HepG2 (cell line): ENCODE measurements at regions not wholly inside any gene's neighbourhood (a gene's known extent, or its start where the extent isn't known, plus 50 kb on each side); places are given as distances from the start of the nearest gene placed in this dataset.
A peak's percentile ranks its signal among the peaks of the same experiment; 100 is the strongest.

ENCODE experiments used
- ATAC-seq: fragments of 200-7000 bp; cut with Tn5 transposase; 3 replicates; pipeline ENCODE4 v1.9.1; 2020; ENCODE audit warnings: mild to moderate bottlenecking, moderate library complexity
- BruUV-seq: library from RNA; stranded (reverse); fragments of 400-500 nt; replicated peaks from 2 replicates; lab custom pipeline; 2021; lab: Mats Ljungman, UMichigan
- CTCF ChIA-PET: fragments of 300-600 bp; formaldehyde crosslinking; extraction: SDS; loops from one replicate; lab custom pipeline; 2021; ENCODE audit warnings: low total read pairs, inconsistent platforms, low intra/inter-chr PET ratio; lab: Yijun Ruan, JAX
- POLR2A ChIA-PET: fragments of 350-600 bp; sonication (Branson Sonifier 250); formaldehyde crosslinking; loops from one replicate; lab custom pipeline; 2020; ENCODE audit warnings: antibody characterized with exemption, inconsistent platforms; lab: Yijun Ruan, JAX
- DNase-seq: peaks from one replicate; pipeline ENCODE4 v3.0.0-alpha.2; 2015; ENCODE audit warnings: low spot score
- FAIRE-seq: peaks from 3 replicates; lab custom pipeline; 2011; peaks lifted over from hg19 to GRCh38; lab: Jason Lieb, UNC
- H2AFZ ChIP-seq: one replicate; pipeline ENCODE4 v1.6.1; 2011; ENCODE audit warnings: low read length, inconsistent platforms
- H3K27ac ChIP-seq: fragments of 300-600 bp; 3 replicates; pipeline ENCODE4 v1.8.0; 2011; ENCODE audit warnings: mixed run types, mild to moderate bottlenecking, mixed read lengths, low read length, inconsistent platforms; ENCODE audit not compliant: insufficient read depth; ENCODE audit errors: extremely low read length
- H3K27me3 ChIP-seq, 2 experiments: fragments of 200-600 bp in 1 of 2; 2 replicates in 1 of 2; 3 replicates in 1 of 2; pipeline versions ENCODE4 v1.6.0 to v1.8.0; 2011; ENCODE audit warnings: low read length in 2 of 2, mild to moderate bottlenecking in 2 of 2, moderate library complexity in 2 of 2, inconsistent platforms in 1 of 2; ENCODE audit not compliant: insufficient read depth in 2 of 2, control insufficient read depth in 1 of 2
- H3K36me3 ChIP-seq, 2 experiments: fragments of 200-600 bp in 1 of 2; replicated peaks in 1 of 2; 2 replicates in 1 of 2; 3 replicates in 1 of 2; pipeline versions ENCODE4 v1.5.1 to v1.8.0; 2011; ENCODE audit warnings: low read length in 2 of 2, inconsistent platforms in 1 of 2; ENCODE audit not compliant: insufficient read depth in 2 of 2, control insufficient read depth in 1 of 2
- H3K4me1 ChIP-seq: 2 replicates; pipeline ENCODE4 v1.5.1; 2012; ENCODE audit warnings: low read length, inconsistent platforms; ENCODE audit not compliant: insufficient read depth
- H3K4me2 ChIP-seq: 2 replicates; pipeline ENCODE4 v1.6.0; 2011; ENCODE audit warnings: low read depth, low read length, inconsistent platforms
- H3K4me3 ChIP-seq, 3 experiments: fragments of 200-600 bp in 1 of 3; sonication (generic), shearing (Covaris generic) in 1 of 3; replicated peaks in 1 of 3; 2 replicates each; pipeline ENCODE4 v1.5.1; 2011 to 2016; ENCODE audit warnings: low read length in 3 of 3, inconsistent platforms in 2 of 3, low read depth in 2 of 3, mild to moderate bottlenecking in 2 of 3, control low read depth in 1 of 3, mixed read lengths in 1 of 3; ENCODE audit not compliant: insufficient read depth in 1 of 3
- H3K79me2 ChIP-seq: one replicate; pipeline ENCODE4 v1.6.1; 2011; ENCODE audit warnings: low read length, inconsistent platforms; ENCODE audit not compliant: insufficient read depth
- H3K9ac ChIP-seq: 2 replicates; pipeline ENCODE4 v1.6.0; 2011; ENCODE audit warnings: mild to moderate bottlenecking, low read depth, low read length, inconsistent platforms; ENCODE audit not compliant: insufficient read depth
- H3K9me3 ChIP-seq: 2 replicates; pipeline ENCODE4 v1.5.1; 2012; ENCODE audit warnings: mild to moderate bottlenecking, low read length
- H4K20me1 ChIP-seq: 2 replicates; pipeline ENCODE4 v1.6.0; 2011; ENCODE audit warnings: inconsistent platforms, mild to moderate bottlenecking, low read length, moderate library complexity; ENCODE audit not compliant: insufficient read depth
- DNMT3B ChIP-seq: conservative IDR thresholded peaks from 2 replicates; pipeline ENCODE4 v1.6.1; 2016; ENCODE audit warnings: missing biosample characterization, control low read depth
- FOXP1 ChIP-seq, 2 experiments: fragments of 450-650 bp in 1 of 2; IDR thresholded peaks; 2 replicates each; pipeline ENCODE4 v1.6.1; 2017 to 2018; ENCODE audit warnings: antibody characterized with exemption in 1 of 2
- HNRNPLL ChIP-seq: fragments of 200-400 bp; formaldehyde crosslinking; IDR thresholded peaks from 2 replicates; pipeline ENCODE4 v1.6.1; 2017; ENCODE audit warnings: mild to moderate bottlenecking, low read depth, low read length; ENCODE audit not compliant: poor library complexity, severe bottlenecking
- KLF11 ChIP-seq: IDR thresholded peaks from 2 replicates; pipeline ENCODE4 v1.6.1; 2016; ENCODE audit warnings: missing compliant biosample characterization
- KMT2B ChIP-seq: IDR thresholded peaks from 2 replicates; pipeline ENCODE4 v1.6.1; 2016; ENCODE audit warnings: missing genetic modification reagents, missing compliant biosample characterization
- MED1 ChIP-seq: sonication (generic); formaldehyde crosslinking; IDR thresholded peaks from 2 replicates; pipeline ENCODE4 v1.4.0; 2020; ENCODE audit warnings: missing genetic modification reagents
- SCMH1 ChIP-seq: sonication (generic); formaldehyde crosslinking; IDR thresholded peaks from 2 replicates; pipeline ENCODE4 v1.9.0; 2021; ENCODE audit warnings: missing genetic modification reagents, mild to moderate bottlenecking, borderline replicate concordance
- ZFP90 ChIP-seq: sonication (generic); formaldehyde crosslinking; IDR thresholded peaks from 2 replicates; pipeline ENCODE4 v1.8.0; 2022; ENCODE audit warnings: missing genetic modification reagents, mild to moderate bottlenecking, inconsistent platforms, borderline replicate concordance
- ZMYM2 ChIP-seq: sonication (generic); formaldehyde crosslinking; IDR thresholded peaks from 2 replicates; pipeline ENCODE4 v1.8.0; 2022; ENCODE audit warnings: mild to moderate bottlenecking, missing genetic modification reagents
- ZNF10 ChIP-seq: sonication (generic); formaldehyde crosslinking; IDR thresholded peaks from 2 replicates; pipeline ENCODE4 v1.4.0; 2020; ENCODE audit warnings: mild to moderate bottlenecking, low read depth, missing genetic modification reagents, borderline replicate concordance
- ZNF33A ChIP-seq: sonication (generic); formaldehyde crosslinking; IDR thresholded peaks from 2 replicates; pipeline ENCODE4 v1.5.1; 2020; ENCODE audit warnings: missing genetic modification reagents, mild to moderate bottlenecking, moderate library complexity, borderline replicate concordance
- WGBS: methylation state at CpG from one replicate; pipeline ENCODE4 v1.1.6; 2017; ENCODE audit warnings: low lambda C conversion rate; 5-methylcytosine and 5-hydroxymethylcytosine counted together
- in situ Hi-C: cut with HindIII; loops from 2 replicates; pipeline ENCODE4 v1.10.0; 2017; ENCODE audit warnings: low pct_unique_long_range_greater_than_20kb; ENCODE audit not compliant: extremely low pct_ligation_motif_present
- intact Hi-C: fragments of 100-400 bp; cut with micrococcal nuclease; formaldehyde crosslinking; loops from one replicate; pipeline ENCODE4 v1.10.0; 2022; ENCODE audit not compliant: unreplicated experiment
- TF ChIP-seq, protein P1 (sequence below): sonication (generic); formaldehyde crosslinking; IDR thresholded peaks from 2 replicates; pipeline ENCODE4 v1.4.0; 2020; ENCODE audit warnings: missing genetic modification reagents, borderline replicate concordance
- TF ChIP-seq, protein P2 (sequence below): sonication (generic); formaldehyde crosslinking; IDR thresholded peaks from 2 replicates; pipeline ENCODE4 v1.5.0; 2020; ENCODE audit warnings: mild to moderate bottlenecking, missing genetic modification reagents, borderline replicate concordance
- TF ChIP-seq, protein P3 (sequence below): sonication (generic); formaldehyde crosslinking; IDR thresholded peaks from 2 replicates; pipeline ENCODE4 v1.5.1; 2020; ENCODE audit warnings: mild to moderate bottlenecking, missing genetic modification reagents, moderate library complexity

DNA sequence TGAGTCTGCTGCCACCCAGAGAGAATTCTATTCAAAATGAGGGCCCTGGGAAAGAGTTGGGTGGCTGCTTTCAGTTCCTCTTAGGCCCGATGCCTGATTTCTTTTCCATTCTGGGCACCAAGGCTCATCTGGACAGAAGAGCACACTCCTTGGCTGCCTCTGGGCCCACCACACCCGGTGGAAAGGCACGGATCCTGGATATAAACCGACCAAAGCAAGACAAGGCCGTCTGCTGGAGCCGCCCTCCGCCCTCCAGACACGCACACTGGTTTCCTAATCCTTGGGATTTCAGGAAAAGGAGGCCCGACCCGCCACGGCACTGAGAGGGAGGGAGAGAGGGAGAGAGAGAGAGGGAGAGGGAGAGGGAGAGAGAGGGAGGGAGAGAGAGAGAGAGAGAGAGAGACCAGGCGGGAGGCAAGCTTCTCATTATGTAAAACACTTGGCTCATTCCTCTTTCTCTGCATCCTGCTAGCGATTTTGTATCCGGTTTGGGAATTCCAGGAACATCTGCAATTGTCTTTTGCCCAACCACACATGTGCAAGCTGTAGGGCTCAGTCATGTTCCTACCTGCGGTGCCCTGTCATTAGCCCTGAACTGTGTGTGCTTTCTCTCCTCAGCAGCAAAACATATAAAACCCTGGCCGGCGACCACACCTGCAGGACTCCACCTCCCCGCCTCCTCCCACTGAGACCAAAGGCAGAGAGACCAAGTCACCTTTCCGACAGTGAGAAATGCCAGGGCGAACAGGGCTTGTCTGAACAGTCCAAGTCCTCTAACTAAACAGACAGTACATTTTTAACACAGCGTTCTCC lies 347.2 kb downstream of the SOX9 start:
- FAIRE-seq, result no peak
- no peak overlapping the region for H2AFZ ChIP-seq
- ChIA-PET POLR2A (interaction anchor here (2.9 kb wide), 1 partner anchor 34 kb away, joined by 22 read pairs; no protein-coding TSS in a partner anchor), CTCF (no interaction called here)
- intact Hi-C loops, result loop anchor here (5.0 kb wide), 1 partner anchor 46 kb away; no protein-coding TSS in a partner anchor
- no peak overlapping the region for H3K9ac ChIP-seq
- peaks cover 0 to 2% of the 10 kb centered on the region in 2 experiments; a peak in 2 of 5 replicates for H3K36me3 ChIP-seq
- peaks cover 98% of the 10 kb centered on the region for H3K4me1 ChIP-seq
- no peak overlapping the region for H3K4me3 ChIP-seq
- no peaks in the 10 kb centered on the region for H3K9me3 ChIP-seq
- 91% methylated on average over 21 of the region's 21 CpGs for WGBS
- DNase-seq, result no peak
- no TSS peak for BruUV-seq
- no peak for ATAC-seq
- peaks cover 96% of the 10 kb centered on the region for H3K79me2 ChIP-seq
- H4K20me1 ChIP-seq, result no peaks in the 10 kb centered on the region
- H3K4me2 ChIP-seq, result no peak overlapping the region
- H3K27me3 ChIP-seq, result no peaks in the 10 kb centered on the region
- in situ Hi-C loops, result no loop called here
- no peak overlapping the region for H3K27ac ChIP-seq
- no peak for TF ChIP-seq ZMYM2
- TF ChIP-seq KLF11 (CRISPR knock-in tag), result no peak
- TF ChIP-seq HNRNPLL, result peak; percentile 19
- no peak for TF ChIP-seq ZFP90 (CRISPR knock-in tag)
- TF ChIP-seq, protein P1, sequence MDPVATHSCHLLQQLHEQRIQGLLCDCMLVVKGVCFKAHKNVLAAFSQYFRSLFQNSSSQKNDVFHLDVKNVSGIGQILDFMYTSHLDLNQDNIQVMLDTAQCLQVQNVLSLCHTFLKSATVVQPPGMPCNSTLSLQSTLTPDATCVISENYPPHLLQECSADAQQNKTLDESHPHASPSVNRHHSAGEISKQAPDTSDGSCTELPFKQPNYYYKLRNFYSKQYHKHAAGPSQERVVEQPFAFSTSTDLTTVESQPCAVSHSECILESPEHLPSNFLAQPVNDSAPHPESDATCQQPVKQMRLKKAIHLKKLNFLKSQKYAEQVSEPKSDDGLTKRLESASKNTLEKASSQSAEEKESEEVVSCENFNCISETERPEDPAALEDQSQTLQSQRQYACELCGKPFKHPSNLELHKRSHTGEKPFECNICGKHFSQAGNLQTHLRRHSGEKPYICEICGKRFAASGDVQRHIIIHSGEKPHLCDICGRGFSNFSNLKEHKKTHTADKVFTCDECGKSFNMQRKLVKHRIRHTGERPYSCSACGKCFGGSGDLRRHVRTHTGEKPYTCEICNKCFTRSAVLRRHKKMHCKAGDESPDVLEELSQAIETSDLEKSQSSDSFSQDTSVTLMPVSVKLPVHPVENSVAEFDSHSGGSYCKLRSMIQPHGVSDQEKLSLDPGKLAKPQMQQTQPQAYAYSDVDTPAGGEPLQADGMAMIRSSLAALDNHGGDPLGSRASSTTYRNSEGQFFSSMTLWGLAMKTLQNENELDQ (CRISPR knock-in tag), result no peak
- no peak for TF ChIP-seq ZNF10
- TF ChIP-seq, protein P2, sequence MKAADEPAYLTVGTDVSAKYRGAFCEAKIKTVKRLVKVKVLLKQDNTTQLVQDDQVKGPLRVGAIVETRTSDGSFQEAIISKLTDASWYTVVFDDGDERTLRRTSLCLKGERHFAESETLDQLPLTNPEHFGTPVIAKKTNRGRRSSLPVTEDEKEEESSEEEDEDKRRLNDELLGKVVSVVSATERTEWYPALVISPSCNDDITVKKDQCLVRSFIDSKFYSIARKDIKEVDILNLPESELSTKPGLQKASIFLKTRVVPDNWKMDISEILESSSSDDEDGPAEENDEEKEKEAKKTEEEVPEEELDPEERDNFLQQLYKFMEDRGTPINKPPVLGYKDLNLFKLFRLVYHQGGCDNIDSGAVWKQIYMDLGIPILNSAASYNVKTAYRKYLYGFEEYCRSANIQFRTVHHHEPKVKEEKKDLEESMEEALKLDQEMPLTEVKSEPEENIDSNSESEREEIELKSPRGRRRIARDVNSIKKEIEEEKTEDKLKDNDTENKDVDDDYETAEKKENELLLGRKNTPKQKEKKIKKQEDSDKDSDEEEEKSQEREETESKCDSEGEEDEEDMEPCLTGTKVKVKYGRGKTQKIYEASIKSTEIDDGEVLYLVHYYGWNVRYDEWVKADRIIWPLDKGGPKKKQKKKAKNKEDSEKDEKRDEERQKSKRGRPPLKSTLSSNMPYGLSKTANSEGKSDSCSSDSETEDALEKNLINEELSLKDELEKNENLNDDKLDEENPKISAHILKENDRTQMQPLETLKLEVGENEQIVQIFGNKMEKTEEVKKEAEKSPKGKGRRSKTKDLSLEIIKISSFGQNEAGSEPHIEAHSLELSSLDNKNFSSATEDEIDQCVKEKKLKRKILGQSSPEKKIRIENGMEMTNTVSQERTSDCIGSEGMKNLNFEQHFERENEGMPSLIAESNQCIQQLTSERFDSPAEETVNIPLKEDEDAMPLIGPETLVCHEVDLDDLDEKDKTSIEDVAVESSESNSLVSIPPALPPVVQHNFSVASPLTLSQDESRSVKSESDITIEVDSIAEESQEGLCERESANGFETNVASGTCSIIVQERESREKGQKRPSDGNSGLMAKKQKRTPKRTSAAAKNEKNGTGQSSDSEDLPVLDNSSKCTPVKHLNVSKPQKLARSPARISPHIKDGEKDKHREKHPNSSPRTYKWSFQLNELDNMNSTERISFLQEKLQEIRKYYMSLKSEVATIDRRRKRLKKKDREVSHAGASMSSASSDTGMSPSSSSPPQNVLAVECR (CRISPR knock-in tag), result no peak
- no peak for TF ChIP-seq KMT2B (CRISPR knock-in tag)
- no peak for TF ChIP-seq SCMH1 (CRISPR knock-in tag)
- TF ChIP-seq DNMT3B (CRISPR knock-in tag), result no peak
- TF ChIP-seq ZNF33A (CRISPR knock-in tag), result no peak
- no peak for TF ChIP-seq MED1
- TF ChIP-seq, protein P3, sequence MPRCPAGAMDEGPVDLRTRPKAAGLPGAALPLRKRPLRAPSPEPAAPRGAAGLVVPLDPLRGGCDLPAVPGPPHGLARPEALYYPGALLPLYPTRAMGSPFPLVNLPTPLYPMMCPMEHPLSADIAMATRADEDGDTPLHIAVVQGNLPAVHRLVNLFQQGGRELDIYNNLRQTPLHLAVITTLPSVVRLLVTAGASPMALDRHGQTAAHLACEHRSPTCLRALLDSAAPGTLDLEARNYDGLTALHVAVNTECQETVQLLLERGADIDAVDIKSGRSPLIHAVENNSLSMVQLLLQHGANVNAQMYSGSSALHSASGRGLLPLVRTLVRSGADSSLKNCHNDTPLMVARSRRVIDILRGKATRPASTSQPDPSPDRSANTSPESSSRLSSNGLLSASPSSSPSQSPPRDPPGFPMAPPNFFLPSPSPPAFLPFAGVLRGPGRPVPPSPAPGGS (CRISPR knock-in tag), result no peak
- no peak for TF ChIP-seq FOXP1 (IDR thresholded peaks at IDR 0.05)
- no peak for TF ChIP-seq FOXP1 (CRISPR knock-in tag; IDR thresholded peaks at IDR 0.05)
